Non-pigmented ciliary epithelial cell (primary cell): ENCODE measurements at regions not wholly inside any gene's neighbourhood (a gene's known extent, or its start where the extent isn't known, plus 50 kb on each side); places are given as distances from the start of the nearest gene placed in this dataset.
A peak's percentile ranks its signal among the peaks of the same experiment; 100 is the strongest.

Experiments
- DNase-seq: peaks from one replicate; pipeline ENCODE4 v3.0.0-alpha.2; 2010; ENCODE audit warnings: low read depth

- DNase-seq: no peak
These were observed 260.0 kb downstream of the DUSP6 start for GRCh38 chr12:89092297-89092696.

- DNase-seq: no peak
These were observed 260.9 kb downstream of the DUSP6 start for GRCh38 chr12:89091293-89091841.

- no peak for DNase-seq
These were observed 263.0 kb downstream of the DUSP6 start for GRCh38 chr12:89089264-89089663.

DNA sequence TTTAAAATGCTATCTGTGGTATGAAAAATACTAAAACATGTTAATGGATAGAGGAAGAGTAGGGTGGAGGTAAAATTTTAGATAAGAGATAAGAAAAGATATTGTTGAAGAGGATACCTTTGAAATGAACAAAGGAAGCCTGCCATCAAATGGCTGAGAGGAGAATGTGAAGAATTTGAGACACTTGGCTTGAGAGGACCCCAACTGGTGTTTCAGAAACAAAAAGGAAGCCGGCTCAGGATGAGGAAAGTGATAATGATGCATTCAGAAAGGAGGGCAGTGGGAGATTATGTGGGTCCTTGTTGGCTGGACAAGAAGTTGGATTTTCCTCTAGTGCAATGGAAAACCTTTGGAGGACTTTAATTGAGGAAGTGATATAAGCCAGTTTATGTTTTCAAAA is 264.4 kb downstream of the DUSP6 start:
- DNase-seq: no peak

DNA sequence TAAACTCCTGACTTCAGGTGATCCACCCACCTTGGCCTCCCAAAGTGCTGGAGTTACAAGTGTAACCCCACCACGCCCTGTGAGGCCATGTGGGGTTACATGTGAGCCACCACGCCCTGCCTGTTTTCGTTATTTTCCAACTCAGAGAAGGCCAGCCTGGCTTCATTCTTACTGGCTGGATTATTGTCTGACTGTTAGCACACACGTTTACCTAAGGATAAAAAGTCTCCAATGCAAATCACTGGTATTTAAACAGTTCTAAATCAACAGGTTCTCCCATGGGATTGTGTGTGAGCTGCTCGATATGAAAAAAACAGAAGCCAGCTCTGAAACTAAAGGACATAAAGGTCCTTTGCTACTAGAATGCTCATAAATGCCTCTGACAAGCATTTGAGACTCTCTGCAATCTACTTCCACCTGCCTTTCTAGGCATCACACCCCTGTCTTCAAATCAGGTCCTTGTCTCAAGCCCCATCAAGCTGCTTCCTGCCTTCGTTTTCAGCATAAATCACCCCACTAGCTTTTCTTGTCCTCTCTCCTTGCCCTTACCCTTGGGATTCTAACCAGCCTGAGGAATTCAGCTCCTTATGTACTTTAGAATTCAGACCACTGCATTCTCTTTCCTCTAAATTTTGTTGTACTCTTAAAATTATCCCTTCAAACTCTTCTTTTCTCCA is 265.0 kb downstream of the DUSP6 start:
- no peak for DNase-seq

GRCh38 chr12:89085421-89085820 is 266.9 kb downstream of the DUSP6 start:
- DNase-seq: no peak

- no peak for DNase-seq
These were observed 267.6 kb downstream of the DUSP6 start for GRCh38 chr12:89084751-89085150.

GRCh38 chr12:89083491-89083890 is 268.8 kb downstream of the DUSP6 start:
- DNase-seq: no peak

DNA sequence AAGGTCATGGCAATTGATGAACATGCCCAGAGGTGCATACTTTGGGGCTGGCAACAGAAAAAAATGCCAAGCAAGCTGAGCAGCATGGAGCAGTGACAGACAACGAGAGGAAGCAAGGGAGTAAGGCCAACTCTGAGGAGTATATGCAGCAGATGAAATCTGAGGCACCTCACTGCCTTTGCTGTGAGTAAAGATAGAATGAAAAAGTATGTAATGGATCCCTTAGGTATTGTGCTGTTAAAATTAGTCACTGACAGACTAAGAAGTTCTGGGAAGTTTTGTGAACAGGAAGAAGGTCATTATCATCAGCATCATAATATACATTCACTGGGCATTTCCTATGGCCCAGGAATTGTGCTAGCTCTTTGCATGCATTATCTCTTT is 269.9 kb downstream of the DUSP6 start:
- DNase-seq: no peak

DNA sequence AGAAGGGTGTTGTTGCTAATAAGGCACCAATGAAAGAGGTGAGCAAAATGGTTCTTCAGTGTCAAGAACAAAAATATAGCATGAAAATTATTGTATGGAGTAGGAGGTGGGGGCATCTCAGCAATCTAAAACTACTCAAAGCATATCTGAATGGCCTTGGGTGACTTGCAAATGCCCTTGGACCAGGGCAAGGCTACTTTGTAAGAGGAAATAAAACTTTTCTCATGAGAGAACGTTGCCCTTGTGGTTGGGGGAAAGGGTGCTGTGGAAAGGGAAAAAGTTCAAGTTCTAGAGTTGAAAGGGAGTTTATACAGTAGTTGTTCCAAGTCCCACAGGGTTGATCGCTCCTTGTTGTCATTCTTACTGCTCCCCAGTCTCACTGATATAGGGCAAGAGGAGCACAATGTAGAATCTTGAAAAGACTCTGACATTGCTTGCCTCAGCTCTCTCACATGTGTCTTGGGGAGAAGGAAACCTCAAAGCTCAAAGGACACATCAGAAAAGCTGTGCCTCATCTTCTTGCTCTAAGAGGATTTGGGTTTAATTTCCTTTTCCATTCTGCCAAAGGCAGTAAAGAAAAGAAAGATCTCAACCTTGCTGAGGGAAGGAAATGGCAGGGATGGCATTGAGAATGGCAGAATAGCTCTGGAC is 270.5 kb downstream of the DUSP6 start:
- no peak for DNase-seq

GRCh38 chr12:89080793-89081465 is 271.4 kb downstream of the DUSP6 start:
- DNase-seq: no peak

- DNase-seq: no peak
These were observed 276.3 kb downstream of the DUSP6 start for GRCh38 chr12:89075880-89076540.

GRCh38 chr12:89073659-89074058 is 278.6 kb downstream of the DUSP6 start:
- DNase-seq: no peak

DNA sequence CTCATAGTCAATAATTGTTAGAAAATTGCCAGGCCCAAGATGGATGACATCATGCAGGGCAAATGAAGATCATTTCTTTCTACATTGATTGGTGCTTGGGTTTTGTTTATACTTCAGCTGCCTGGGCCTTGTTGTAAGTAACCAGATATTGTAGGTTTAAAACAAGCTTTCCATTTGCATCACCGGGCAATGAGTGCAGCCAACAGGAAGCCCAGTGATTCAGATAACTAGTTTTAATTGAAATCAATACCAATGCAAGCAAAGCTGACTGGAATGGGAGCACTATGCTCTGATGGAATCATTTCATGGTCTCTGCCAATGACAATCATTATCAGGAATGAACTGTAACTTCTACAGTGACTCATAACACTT is 279.3 kb downstream of the DUSP6 start:
- DNase-seq: peak; percentile 73

DNA sequence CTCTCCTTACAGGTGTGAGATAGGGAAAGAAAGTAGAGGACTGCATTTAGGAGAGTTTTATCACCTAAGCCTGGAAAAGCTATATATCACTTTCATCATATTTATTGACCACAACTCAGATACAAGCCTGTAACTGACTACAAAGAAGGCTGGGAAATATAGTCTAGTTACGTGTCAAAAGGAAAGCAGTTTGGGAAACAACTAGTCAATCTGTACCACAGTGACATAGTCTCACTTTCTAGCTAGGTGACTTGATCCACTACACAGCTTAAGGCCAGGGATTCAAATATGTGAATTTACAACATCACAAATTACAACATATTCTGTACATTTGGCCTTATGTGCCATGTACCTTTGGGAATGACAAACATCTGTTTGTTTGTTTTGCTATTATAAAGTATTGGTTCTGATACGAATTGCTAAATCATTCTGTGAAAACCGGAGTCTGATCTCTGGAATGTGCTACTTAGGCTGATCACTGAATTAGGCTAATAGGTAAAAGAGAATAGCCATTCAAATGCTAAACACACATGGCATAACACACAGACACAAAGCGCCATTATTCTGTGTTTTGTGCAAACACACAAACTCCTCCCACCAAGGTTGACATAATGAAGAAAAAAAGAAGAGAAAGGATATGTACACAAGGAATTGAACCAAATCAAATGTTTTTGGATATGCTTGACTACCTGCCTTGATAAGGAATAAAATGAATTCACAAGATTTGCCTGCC is 279.8 kb downstream of the DUSP6 start:
- no peak for DNase-seq

DNA sequence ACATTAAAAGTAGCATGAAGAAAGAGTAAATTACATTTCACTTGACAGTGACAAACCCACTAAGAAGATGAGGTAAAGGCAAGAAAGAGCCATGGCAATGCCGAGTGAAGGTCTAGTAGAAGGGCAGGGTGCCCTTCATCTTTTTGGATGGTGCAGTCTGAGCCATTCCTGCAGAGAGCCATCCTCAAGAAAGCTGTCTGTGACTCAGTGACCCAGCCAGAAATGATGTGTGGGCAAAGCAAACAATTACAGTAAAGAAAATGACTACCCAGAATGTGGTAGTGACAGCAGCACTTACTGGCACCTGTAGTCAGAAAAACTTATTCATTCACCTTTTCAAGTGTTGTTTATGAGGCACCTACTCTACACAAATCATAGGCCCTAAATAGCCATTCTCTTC is 281.7 kb downstream of the DUSP6 start:
- DNase-seq: no peak

GRCh38 chr12:89069431-89069830 is 282.9 kb downstream of the DUSP6 start:
- DNase-seq: no peak

GRCh38 chr12:89067421-89068187 is 284.7 kb downstream of the DUSP6 start:
- peak; percentile 94 for DNase-seq

- no peak for DNase-seq
These were observed 287.5 kb downstream of the DUSP6 start for GRCh38 chr12:89064780-89065179.

GRCh38 chr12:89064151-89064550 is 288.1 kb downstream of the DUSP6 start:
- no peak for DNase-seq

GRCh38 chr12:89062996-89063395 is 289.3 kb downstream of the DUSP6 start:
- no peak for DNase-seq
